ENCODE measurements at regions not wholly inside any gene's neighbourhood (a gene's known extent, or its start where the extent isn't known, plus 50 kb on each side); places are given as distances from the start of the nearest gene placed in this dataset.
"Not testable (repeated sequence)": the region's sequence is repeated elsewhere in the genome, so short reads cannot be mapped to it uniquely, and the experiment has no call there.

- no peak for DNase-seq (ENCODE audit: low read depth, low spot score)
Observed at GRCh38 chr5:81829242-81829641, 78.3 kb upstream of the SSBP2 start.

- DNase-seq (ENCODE audit: low read depth, low spot score) = no peak
Observed at GRCh38 chr5:81827500-81827899, 76.6 kb upstream of the SSBP2 start.

GRCh38 chr5:81826128-81826527, 75.2 kb upstream of the SSBP2 start:
- no peak for DNase-seq (ENCODE audit: low read depth, low spot score)

DNA sequence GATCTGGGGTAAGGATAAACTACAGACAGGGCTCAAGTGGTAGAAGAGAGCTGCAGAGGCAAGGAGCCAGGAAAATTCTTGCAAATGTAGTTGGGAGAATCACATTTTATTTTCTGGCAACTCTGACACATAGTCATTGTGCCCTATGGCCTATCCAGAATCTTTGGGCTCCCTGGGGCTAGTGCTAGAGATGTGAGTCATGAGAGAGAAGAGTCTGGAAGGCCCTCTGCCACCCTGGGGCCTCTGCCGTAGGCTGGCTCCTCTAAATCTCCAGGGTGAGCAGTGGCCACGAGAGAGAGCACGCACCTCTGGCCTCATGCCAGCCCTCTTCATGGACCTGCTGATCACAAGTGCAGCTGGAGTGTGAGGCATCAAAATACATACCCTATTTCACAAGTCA, 74.3 kb upstream of the SSBP2 start:
- peak; percentile 81 for DNase-seq (ENCODE audit: low read depth, low spot score)

DNA sequence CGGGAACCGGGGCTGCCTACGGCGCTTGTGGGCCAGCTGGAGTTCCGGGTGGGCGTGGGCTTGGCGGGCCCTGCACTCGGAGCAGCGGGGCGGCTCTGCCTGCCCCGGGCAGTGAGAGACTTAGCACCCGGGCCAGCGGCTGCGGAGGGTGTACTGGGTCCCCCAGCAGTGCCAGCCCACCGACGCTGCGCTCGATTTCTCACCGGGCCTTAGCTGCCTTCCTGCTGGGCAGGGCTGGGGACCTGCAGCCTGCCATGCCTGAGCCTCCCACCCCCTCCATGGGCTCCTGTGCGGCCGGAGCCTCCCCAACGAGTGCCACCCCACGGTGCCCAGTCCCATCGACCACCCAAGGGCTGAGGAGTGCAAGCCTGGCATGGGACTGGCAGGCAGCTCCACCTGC, 72.8 kb upstream of the SSBP2 start:
- not testable (repeated sequence) for DNase-seq (ENCODE audit: low read depth, low spot score)

DNA sequence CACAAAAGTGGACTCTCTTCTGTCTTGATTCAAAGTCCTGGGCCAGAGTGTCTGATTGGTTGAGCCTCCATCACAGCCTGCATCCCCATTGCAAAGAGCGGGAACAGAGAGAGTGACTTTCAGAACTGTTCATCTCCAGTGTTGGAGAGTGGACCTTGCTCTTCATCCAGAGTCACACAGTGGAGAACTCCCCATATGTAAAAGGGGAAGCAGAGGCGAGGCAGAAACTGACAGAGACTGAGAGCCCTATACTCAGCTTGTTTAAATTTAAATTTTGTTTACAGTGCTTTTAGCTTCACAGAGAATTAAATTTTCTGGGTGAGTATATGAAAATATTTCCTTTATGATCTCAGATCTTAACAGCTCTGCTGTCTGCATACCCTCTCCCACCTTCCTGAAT, 70.0 kb upstream of the SSBP2 start:
- no peak for DNase-seq (ENCODE audit: low read depth, low spot score)

GRCh38 chr5:81820318-81820636, 69.4 kb upstream of the SSBP2 start:
- DNase-seq (ENCODE audit: low read depth, low spot score) = no peak

GRCh38 chr5:81819556-81820317, 68.8 kb upstream of the SSBP2 start:
- DNase-seq (ENCODE audit: low read depth, low spot score) = peak; percentile 18

DNA sequence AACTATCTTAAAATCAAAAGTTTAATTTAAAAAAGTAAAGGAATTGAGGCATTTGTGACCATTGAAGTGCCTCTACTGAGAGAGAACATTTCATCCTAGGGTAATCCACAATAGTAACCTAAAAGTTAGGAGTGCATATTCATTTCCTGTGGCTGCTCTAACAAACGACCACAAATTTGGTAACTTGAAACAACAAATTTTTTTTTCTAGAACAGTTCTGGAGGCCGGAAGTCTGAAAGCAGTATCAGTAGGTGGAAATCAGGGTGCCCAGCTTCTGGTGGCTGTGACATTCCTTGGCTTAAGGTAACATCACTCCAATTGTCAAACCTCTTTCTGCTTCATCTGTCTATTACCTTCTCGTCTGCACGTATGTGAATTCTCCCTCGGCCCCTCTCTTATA, 67.1 kb upstream of the SSBP2 start:
- DNase-seq (ENCODE audit: low read depth, low spot score) = no peak

DNA sequence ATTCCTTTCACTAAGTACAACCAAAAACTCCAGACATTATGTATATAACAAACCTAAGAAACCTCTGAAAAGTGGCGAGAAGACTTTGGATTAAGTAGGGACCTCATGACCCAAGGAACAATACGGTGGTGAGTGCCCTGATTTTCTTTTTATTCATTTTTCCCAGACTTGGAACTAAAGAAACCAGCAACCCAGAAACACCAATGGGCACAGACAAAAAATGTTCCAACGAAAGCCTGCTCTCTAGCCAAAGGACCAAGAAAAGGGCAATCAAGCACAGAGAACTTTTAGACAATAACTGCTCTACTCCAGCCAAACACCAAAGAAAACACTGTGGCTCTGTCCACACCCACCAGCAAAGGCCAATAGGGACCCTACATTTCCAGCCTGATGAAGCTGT, 66.2 kb upstream of the SSBP2 start:
- DNase-seq (ENCODE audit: low read depth, low spot score) = no peak

GRCh38 chr5:81815321-81815720, 64.4 kb upstream of the SSBP2 start:
- no peak for DNase-seq (ENCODE audit: low read depth, low spot score)

DNA sequence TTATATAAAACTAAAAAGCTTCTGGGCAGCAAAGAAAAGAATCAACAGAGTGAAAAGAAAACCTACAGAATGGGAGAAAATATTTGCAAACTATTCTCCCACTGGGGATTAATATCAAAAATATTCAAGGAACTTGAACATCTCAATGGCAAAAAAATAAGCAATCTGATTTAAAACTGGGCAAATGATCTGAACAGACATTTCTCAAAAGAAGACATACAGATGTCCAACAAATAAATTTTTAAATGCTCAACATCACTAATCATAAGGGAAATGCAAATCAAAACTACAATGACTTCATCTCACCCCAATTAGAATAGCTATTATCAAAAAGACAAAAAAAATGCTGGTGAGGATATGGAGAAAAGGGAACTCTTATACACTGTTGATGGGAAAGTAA, 57.2 kb upstream of the SSBP2 start:
- no peak for DNase-seq (ENCODE audit: low read depth, low spot score)

- DNase-seq (ENCODE audit: low read depth, low spot score) = no peak
Observed at GRCh38 chr5:81805086-81805485, 54.2 kb upstream of the SSBP2 start.

GRCh38 chr5:81803812-81804211, 52.9 kb upstream of the SSBP2 start:
- DNase-seq (ENCODE audit: low read depth, low spot score) = no peak

DNA sequence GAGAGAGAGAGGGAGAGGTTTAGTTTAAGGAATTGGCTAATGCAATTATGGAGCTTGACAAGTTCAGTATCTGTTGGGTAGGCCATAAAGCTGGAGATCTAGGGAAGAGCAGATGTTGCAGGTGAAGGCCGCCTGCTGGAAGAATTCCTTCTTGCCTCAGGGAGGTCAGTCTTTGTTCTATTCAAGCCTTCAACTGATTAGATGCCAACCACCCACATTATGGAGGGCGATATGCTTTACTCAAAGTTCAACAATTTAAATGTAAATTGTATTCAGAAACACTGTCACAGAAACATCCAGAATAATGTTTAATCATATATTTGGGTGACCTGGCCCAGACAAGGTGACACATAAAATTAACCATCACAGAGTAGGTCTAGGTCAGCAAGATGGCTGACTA, 51.7 kb upstream of the SSBP2 start:
- DNase-seq (ENCODE audit: low read depth, low spot score) = no peak

- no peak for DNase-seq (ENCODE audit: low read depth, low spot score)
Observed at GRCh38 chr5:81802020-81802419, 51.1 kb upstream of the SSBP2 start.

DNA sequence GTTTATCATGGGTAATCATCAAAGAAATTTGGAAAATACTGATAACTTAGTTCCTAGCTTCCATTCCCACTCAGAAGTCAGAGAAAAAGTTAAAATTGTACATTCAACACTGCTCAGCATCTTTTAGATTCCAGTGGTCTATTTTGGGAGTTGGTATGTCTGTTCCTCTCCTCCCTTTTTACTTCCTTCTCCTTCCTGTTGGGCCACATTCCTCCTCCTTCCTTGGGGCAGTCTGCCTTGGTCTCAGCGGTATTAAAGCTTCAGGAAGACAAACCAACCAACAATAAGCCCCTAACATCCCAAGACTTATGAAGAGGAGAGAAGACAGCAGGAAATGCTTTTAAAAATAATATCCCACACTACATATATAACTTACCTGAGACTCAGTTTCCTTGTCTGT, 49.9 kb upstream of the SSBP2 start:
- no peak for DNase-seq (ENCODE audit: low read depth, low spot score)

Measured in brain pericyte (primary cell).